DMS79 treated with DMSO at 0.1 percent for 48 hours (cell line): ENCODE measurements at regions not wholly inside any gene's neighbourhood (a gene's known extent, or its start where the extent isn't known, plus 50 kb on each side); places are given as distances from the start of the nearest gene placed in this dataset.

Source experiments
- DNase-seq: peaks from one replicate; lab custom pipeline; 2025; lab: John Stamatoyannopoulos, UW

DNA sequence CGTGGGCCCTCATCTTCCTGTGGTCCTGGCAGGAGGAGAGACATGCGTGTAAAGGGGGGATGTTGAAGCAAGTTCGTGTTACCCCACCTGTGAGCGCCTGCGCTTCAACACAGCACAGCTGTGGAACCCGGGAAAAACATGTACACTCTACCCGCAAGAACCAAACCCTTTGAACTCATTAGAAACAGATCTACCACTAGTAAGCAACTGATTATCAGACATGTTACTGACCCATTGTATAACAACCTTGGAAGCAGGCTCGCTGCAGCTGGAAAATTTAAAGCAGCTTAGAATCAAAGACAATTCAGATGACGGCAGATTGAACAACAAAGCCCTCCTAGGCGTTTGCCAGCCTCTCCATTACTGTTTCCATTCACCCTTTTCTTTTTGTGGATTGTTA lies 771.7 kb upstream of the SALL3 start:
- no peak for DNase-seq

DNA sequence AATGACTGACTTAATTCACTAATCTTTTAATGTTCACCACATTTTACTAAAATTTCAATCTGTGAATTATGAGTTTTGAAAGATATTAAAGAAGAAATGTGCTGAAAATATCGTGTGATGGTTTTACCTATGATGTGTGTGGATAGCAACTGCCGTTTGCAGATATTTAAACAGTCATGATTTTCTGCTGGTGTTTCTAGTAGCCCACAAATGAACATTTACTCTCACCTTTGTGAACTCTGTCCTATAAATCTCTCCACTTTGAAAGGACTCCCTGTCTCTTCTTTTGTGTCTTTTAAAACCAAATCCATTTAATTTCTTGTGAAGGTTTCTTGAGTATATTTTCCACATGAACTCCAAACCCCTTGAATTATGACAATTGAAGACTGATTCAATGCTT lies 771.2 kb upstream of the SALL3 start:
- DNase-seq: no peak

DNA sequence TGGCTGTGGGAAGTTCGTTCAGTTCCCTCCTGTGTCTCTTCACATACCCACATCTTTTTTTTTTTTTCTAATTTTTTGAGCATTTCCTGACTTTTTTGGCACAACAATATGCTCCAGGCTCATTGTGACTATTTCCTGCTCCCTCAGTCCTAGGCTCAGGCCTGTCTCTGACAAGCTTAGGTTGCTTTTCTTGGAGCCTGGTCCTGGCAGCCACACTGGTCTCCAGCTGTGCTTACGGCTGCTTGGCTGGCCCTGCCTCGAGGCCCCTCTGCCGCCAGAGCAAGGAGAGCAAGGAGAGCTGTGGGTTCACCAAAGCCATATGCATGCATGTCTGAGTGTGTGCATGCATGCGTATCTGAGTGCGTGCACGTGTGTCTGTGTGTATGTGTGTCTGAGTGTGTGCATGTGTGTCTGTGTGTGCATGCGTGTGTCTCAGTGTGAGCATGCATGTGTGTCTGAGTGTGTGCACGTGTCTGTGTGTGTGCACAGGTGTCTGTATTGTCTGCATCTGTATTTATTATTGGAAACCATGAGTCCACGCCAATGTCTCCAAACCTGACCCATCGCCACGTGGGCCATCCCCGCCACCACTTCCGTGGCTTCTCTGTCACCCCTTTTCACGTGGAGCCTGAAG lies 766.1 kb upstream of the SALL3 start:
- no peak for DNase-seq

DNA sequence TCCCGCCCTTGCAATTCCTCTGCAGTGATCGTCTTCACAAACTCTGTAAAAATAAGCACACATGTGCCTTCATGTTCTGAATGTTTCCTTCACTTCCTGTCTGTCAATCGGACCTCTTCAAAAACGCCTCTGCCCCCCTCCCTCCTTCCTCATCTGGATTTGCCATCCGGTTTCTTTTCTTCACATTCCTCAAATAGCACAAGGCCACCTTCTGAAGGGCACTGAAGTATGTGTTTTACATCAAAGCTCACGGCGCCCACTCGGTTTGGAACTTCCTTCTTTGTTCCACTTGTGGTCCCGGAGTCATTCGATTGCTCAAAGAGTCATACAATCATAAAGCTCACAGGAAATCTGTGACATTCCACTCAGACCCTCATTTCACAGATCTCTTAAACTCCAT lies 758.1 kb upstream of the SALL3 start:
- DNase-seq: no peak

DNA sequence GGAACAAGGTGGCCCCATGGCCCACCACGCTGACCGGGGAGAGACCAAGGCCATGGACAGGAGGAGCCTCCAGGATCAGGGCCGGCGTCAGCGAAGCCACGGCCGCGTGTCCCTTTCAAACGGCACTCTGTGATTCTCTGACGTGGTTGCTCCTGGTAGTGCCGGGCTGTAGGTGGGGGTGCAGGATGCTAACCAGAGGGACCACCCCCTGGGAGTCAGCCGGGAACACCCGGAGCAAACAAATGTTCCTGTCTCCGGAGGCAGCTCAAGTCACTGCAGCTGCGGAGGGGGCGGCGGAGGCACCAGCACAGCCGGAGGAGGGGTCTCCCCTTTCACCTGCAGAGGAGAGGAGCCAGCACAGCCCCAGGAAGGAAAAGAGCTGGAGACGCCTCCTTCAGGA lies 750.6 kb upstream of the SALL3 start:
- no peak for DNase-seq

DNA sequence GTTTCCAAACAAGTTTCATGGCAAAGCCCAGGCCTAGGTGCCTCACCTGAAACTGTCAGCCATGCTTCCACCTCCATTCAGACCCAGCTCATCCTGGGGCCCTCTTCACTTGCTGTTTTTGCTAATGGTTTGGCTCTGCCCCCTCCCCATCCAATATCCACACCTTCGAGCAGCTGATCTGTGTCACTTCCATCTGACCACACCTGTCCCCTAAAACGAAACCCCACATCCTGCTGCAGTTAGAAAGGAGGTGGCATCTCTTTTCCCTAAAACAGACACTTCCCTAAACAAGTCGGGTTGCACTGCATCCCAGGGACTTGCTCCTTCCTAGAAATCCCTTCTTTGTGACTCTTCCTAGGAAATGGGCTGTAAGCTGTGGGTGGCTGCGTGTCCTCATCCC lies 748.7 kb upstream of the SALL3 start:
- DNase-seq: no peak

DNA sequence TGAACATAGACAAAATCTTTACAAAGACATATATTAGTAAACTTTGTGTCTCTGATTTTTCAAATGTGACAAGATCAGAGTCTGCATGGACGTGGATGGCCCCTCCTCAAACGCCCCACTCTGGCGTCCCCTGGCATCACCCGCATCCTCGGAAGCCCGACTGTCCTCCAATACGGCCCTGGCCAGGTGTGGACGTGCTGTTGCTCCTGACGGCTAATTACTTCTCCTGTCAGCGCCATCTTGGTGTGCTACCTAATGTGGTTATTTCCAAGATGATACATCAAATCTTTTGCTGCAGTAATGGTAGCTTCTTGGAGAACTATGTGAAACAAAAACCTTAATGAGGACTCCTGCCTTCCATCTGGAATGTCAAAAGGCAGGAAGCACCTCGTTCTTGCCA lies 747.4 kb upstream of the SALL3 start:
- DNase-seq: no peak

DNA sequence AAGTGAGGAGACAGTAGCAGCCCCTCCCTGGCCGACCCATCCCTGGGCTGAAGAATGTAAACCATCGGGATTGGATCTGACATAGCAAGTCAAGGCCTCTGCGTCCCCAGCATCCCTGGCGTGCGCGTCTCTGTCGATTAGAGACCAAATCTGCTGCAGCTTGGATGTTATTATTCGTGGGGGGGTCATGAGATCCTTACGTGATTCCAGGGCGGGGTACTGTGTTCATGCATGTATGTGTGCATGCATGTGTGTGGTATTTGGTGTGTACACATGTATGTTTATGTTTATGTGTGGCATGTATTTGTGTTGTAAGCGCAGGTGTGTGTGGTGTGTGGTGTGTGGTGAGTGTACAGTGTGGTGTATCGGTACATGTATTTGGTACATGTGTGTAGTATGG lies 741.8 kb upstream of the SALL3 start:
- no peak for DNase-seq

DNA sequence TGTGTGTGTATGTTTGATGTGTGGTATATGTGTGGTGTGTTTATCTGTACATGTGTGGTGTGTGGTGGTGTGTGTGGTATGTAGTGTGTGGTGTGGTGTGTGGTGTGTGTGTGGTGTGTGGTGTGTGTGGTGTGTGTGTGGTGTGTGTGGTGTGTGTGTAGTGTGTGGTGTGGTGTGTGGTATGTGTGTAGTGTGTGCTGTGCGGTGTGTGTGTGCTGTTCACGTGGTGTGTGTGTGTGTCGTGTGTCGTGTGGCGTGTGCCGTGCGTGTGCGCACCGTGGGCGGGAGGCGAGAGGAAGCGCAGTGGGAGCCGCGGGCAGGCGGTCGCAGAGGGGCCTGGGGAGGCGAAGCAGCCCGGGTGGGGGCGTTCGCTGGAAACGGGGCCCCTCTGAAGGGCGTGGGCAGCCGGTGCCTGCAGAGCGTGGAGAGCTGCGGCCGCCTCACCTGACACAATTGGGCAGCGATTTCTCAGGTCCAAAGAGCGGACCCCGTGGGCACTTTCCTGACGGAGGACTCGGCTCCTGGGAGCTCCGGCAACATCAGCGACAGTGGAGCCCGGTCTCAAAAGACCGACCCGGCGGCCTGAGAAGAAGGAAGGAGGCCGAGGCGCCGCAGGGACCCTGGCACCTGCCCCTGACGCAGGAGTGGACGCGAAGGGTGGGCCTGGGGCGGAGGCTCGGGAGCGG lies 741.1 kb upstream of the SALL3 start:
- DNase-seq: no peak

DNA sequence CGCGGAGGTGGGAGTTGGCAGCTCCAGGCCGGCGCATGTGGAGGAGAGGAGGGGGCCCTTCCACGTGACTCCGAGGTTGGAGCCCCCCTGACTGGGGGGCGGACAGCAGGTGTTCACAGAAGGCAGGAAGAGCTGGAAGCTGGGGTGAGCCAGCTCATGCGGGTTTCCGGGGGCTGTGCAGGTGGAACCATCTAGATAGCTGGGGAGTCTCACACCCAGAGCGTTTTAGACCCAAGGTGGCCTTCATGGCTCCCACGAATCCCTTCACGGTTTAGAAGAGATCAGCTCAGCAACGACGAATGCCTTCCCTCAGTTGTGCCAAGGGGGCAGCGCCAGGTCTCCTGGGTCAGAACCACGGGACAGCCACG lies 740.5 kb upstream of the SALL3 start:
- no peak for DNase-seq

DNA sequence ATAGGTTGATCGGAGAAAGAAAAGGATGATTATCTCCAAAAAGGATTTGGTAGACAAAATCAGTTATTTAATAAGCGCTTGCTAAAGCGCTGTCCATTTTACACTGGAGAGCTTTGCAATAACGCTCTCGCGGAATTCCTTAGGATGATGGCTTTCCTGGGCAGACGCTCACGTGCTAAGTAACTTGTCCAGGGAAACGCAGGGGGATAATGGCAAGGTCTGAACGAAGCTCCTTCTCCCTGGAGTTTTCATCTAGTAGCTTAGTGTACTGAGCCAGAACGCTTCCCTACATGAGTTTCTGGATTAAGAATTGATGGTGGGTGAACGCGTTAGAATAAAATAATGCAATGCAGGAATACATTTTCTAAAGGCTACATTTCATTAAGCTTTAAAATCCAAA lies 739.5 kb upstream of the SALL3 start:
- DNase-seq: no peak

DNA sequence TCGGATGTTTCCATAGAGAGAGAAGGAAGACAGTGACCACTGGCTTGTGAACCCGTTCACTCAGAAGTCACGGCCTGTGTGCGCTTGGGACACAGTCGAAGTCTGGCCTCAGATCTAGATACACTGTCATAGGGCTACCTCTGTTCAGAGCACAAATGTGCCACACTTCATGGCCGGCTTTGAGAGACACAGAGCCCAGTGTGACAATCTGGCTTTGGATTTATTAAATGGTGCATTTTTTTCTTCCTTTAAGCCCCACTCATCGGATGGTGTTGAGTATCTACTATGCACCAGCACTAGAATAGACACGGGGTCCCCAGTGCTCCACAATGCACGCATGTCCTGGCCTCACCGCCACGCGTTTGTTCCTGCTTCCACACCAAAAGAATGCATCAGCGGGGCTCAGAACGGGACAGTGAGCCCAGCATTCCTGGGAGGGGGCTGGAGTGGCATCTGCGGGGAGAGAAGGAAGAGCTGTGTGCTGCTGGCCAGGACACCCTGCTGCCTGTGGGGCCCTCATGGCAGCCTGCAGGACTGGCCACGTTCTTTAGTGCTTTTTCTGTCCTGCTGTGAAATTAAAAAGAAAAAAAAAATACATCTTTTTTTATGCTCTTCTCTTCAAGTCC lies 738.9 kb upstream of the SALL3 start:
- no peak for DNase-seq

DNA sequence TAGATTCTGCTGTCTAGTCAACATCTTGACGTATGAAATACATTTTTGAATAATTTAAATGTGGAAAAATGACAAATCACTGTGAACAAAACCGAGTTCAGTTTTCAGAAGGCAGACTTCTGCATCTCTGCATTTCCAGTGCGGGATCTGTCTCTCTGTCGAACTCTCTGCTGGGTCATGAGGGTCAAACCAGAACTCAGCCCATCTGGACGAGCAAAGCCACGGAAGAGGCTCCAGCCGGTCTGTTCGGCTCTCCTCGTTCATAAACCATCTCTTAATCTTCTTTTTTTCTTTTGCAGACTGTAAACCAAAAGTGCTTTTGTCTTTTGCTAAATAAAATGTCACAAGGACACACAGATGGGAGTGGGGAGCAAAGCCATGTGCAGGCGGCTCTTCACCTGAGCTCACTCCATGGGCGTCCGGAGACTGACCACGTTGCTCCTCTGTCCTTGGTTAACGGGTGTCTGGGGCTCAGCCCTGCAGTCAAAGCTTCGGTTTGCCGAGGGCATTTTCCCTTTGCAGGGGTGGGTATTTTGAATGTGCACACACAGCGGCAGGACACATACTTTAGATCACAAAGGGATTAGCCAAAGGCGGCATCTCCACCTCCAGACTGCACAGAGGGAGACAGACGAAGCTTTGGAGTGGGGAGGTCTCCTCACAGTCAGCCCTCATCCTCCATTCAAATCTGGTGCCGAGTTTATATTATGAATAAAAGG lies 737.9 kb upstream of the SALL3 start:
- DNase-seq: no peak

DNA sequence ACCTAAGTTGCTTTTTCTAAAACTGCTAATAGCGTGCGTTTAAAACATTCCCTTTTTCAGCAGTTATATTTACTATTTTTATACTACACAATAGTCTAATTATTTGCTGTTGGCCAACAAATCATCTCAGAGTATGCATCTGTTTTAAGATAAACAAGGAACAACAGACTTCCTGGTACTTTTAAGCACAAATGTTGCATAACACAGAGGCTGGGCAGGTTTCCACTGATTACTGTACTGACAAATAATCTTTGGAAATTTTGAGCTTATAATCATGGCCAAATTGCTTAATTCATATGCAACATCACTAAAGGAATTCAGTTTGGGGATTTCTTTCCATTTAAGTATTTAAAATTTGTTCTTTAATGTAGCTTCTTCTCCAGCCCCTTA lies 737.4 kb upstream of the SALL3 start:
- DNase-seq: no peak

DNA sequence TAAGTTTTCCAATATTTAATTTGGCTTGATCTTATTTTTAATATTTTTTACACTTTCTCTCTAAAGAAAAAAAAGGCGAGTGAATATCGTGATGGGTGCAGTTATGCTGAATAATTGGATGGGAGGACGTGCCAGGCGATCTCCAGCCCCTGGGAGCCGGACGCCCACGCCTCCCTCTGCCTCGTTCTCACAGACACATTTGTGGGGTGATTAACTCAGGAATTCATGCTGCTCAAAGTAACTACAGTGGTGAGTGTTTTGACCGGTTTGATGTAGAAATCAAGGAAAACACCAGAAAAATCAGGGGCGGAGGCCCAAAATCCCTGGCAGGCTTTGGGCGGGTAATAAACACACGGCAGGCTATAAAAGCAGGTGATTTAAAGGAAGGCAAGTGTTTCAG lies 736.8 kb upstream of the SALL3 start:
- DNase-seq: no peak

DNA sequence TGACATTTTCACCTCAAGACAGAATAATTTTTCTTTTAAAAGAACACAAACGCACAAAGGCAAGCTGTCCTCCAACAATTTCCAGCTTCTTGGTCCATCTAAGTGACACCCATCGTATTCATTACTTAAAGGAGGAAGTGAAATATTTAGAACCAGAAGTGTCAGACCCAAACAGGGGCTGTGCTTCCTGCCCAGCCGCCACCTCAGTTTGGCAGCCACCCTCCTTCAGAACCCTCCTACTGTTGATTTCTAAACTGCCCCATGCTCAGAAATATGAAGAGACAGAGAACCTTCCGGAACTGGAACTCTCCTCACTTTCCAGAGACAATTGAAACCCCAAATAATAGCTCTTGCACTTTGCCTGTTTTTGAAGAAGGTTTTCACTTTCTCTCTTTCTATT lies 734.8 kb upstream of the SALL3 start:
- no peak for DNase-seq

DNA sequence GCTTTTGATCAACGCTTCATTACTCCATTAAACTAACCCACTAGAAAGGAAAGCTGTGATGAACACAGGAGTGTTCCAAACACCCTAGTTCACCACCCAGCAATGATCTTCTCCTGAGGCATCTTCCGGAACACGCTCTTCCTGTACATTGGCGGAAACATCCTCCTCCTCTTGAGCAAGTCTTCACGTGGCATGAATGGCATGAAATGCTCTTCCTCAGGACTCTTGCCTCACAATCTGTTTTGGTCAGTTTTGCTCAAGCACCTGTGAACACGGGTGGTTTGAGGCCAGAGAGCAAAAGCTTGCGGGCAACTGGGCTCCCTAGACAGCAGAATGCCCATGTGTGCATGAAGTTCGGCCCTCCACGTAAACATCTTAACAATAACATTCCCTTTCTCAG lies 734.2 kb upstream of the SALL3 start:
- no peak for DNase-seq

DNA sequence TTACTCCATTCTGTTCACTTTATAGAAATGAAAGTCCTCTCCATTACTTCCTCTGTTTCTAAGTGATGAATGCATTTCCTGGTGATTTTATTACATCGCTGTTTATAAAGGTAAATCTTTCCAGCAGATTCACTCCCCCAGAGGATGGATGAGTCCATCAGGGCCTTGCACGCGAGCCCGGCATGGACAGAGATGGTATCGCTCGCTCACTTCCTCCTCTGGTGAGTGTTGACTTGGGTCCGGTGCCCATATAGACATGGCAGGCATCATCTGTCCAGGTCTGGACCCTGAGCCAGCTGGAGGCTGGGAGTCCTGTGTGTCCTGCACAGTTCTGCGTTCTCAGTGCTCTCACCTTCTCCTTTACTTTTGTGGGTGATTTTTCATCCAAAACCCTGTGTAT lies 733.6 kb upstream of the SALL3 start:
- no peak for DNase-seq

DNA sequence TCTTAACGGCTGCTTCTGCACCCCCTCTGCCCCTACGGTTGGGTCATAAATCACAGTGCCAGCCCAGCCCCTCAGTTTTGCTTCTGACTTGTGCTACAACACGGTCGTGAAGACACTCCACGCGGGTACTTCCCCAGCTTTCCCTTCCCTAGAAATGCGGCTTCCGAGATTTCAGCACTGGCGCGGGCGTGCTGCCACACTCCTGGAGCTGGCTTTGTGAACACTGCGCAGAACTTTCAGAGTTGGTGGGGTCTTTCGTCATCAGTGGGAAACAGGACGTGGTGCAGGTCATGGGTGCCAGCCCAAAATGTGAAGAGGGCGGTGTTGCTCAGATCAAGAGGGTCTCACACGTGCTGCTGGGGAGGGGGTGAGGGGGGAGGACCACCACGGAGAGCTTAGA lies 733.0 kb upstream of the SALL3 start:
- no peak for DNase-seq

DNA sequence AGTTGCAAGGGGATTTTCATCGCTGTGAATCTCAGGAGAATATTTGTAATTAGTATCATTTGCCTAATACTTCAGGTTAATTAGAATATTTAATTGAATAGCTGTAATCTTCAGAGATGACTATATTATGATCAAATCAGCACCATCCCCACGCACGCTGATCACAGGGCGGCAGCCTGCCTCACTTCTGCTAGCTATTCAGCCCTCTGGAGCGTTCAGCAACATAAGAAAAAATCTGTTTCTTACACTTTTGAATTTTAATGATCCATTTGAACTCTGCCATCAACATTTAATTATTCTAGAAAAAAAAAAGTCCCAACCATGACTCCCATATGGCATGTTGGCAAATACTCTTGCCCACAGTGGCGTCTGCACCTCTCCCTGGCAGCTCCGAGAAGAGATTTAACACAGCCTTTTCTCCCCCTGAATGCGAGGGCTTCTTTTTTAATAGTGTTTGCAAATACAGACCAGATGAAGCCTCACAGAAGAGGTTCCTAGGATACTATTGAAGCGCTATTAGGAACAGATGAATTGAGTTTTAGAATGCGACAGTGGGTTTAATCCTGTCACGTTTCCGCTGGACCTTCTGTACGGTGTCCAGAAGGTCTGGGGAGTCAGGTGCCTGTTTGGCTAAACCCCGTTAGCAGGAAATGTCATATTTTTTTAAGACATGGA lies 731.9 kb upstream of the SALL3 start:
- DNase-seq: no peak

DNA sequence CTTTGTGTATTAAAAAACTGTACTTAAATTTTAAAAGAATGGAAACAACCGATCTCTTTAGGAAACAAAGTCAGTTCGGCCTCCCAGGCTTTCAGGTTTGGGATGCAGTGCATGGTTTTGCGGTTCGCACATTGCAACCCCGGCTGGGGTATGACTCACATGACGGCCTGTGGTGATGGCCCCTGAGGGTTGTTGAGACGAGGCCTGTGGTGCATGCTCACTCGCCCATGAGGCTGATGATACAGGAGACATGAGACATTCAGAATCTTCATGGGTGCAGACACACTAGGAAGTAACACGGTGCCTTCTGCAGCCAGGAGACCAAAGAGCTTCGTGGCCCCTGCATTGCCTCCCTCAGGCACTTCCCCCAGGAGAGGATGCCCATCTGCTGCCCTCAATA lies 724.6 kb upstream of the SALL3 start:
- no peak for DNase-seq

DNA sequence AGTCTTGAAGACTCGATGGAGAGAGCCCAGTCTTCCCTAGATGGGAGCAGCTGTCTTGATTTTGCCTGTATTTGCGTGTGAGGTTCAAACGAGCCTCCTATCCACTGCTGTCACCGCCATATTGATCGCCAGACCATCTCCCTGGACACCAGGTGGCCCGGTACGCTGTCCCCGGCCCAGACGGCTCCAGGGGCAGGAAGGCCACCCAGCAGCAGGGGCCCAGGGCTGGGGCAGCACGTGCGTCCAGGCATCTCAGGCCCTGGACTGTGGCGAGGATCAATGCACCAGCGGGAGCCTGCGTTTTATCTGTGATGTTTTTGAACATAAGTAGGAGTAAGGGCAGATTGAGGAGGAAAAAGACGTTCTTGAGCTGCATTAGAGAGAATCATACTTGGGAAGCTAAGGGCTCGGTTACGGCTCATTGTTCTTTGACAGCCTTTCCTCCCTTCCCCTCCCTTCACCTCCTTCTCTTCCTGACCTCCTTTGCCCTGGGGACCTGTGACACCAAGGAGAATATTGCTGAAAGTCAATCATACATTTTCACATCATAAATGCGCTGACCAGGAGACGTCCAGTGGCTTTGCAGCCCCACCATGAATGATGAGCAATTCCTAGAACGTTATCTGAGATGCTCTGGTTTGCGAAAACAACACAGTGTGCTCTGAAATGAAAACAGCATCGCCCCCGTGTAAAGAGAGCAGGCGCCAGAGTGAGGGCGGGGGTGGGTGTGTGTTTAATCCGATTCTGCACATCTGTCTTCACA lies 711.2 kb upstream of the SALL3 start:
- DNase-seq: no peak
